MCF 10A (cell line): ENCODE measurements at regions not wholly inside any gene's neighbourhood (a gene's known extent, or its start where the extent isn't known, plus 50 kb on each side); places are given as distances from the start of the nearest gene placed in this dataset.
"Not testable (repeated sequence)": the region's sequence is repeated elsewhere in the genome, so short reads cannot be mapped to it uniquely, and the experiment has no call there.

ENCODE experiments used
- BruUV-seq: library from RNA; stranded (reverse); fragments of 400-500 nt; replicated peaks from 2 replicates; lab custom pipeline; 2021; lab: Mats Ljungman, UMichigan
- CTCF ChIA-PET: fragments of 300-600 bp; sonication (Branson Sonifier 250); formaldehyde crosslinking; extraction: SDS; loops from one replicate; lab custom pipeline; 2021; ENCODE audit warnings: antibody characterized with exemption, inconsistent platforms; lab: Yijun Ruan, JAX
- POLR2A ChIA-PET: fragments of 300-600, 350-650 bp; sonication (Branson Sonifier 250); formaldehyde crosslinking; extraction: SDS; loops from one replicate; lab custom pipeline; 2020; ENCODE audit warnings: antibody characterized with exemption, inconsistent platforms; lab: Yijun Ruan, JAX
- DNase-seq: peaks from one replicate; pipeline ENCODE4 v3.0.0-alpha.2; 2018; ENCODE audit not compliant: unreplicated experiment
- H3K27ac Mint-ChIP-seq: one replicate; pipeline ENCODE4 v1.8.0; 2022; ENCODE audit warnings: mild to moderate bottlenecking, low read depth, mixed read lengths; ENCODE audit not compliant: unreplicated experiment
- H3K27me3 Mint-ChIP-seq: one replicate; pipeline ENCODE4 v1.8.0; 2022; ENCODE audit warnings: mixed read lengths; ENCODE audit not compliant: insufficient read depth, unreplicated experiment
- H3K36me3 Mint-ChIP-seq: one replicate; pipeline ENCODE4 v1.8.0; 2022; ENCODE audit warnings: mild to moderate bottlenecking, moderate library complexity, mixed read lengths; ENCODE audit not compliant: insufficient read depth, unreplicated experiment
- H3K4me1 Mint-ChIP-seq: one replicate; pipeline ENCODE4 v1.8.0; 2022; ENCODE audit warnings: mixed read lengths; ENCODE audit not compliant: insufficient read depth, unreplicated experiment
- H3K4me3 Mint-ChIP-seq: one replicate; pipeline ENCODE4 v1.8.0; 2022; ENCODE audit warnings: mild to moderate bottlenecking, moderate library complexity, mixed read lengths; ENCODE audit not compliant: unreplicated experiment
- H3K9me3 Mint-ChIP-seq: one replicate; pipeline ENCODE4 v1.8.0; 2022; ENCODE audit warnings: mixed read lengths; ENCODE audit not compliant: unreplicated experiment
- CTCF ChIP-seq: fragments of 200-600 bp; IDR thresholded peaks from one replicate; pipeline ENCODE4 v1.8.0; 2022; ENCODE audit warnings: antibody characterized with exemption, mild to moderate bottlenecking; ENCODE audit not compliant: unreplicated experiment
- intact Hi-C: fragments of 100-400 bp; cut with micrococcal nuclease; formaldehyde crosslinking; loops from 2 replicates; pipeline ENCODE4 v1.14.1; 2022

- H3K27me3 Mint-ChIP-seq = no peaks in the 10 kb centered on the region
- no peaks in the 10 kb centered on the region for H3K36me3 Mint-ChIP-seq
- no peaks in the 10 kb centered on the region for H3K4me1 Mint-ChIP-seq
- peaks cover 7% of the 10 kb centered on the region for H3K9me3 Mint-ChIP-seq
- POLR2A ChIA-PET = no interaction called here
- no peak for TF ChIP-seq CTCF
- no peak overlapping the region for H3K27ac Mint-ChIP-seq
- no peak overlapping the region for H3K4me3 Mint-ChIP-seq
- DNase-seq = peak; percentile 59
- BruUV-seq = no TSS peak
- CTCF ChIA-PET = no interaction called here
- intact Hi-C loops = no loop called here
Measured at GRCh38 chr20:40008177-40008576, 680.9 kb downstream of the MAFB start.

DNA sequence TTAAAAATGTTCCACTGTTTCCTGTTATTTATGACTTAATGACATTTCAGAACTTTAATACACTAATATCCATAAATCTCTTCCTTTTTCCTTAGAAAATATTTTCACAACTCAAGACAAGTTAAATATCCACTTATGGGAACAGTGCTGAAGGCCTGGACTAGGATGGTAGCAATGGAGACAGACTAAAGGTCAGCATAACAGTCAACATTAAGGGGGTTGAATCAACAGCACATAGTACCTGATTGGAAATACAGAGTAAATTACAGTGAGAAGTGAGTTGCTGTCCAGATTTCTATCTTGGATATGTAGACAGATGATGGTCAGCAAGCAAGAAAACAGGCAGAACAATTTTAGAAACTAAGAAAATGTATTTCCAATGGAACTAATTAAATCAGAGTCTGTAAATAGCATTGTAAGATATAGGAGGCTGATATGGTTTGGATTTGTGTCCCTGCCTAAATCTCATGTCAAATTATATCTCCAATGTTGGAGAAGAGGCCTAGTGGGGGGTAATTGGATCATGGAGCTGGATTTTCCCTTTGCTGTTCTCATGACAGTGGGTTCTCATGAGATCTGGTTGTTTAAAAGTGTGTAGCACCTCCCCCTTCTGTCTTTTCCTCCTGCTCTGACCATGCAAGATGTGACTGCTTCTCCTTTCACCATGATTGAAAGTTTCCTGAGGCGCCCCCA is 682.7 kb downstream of the MAFB start:
- H3K36me3 Mint-ChIP-seq = no peaks in the 10 kb centered on the region
- CTCF ChIA-PET = no interaction called here
- no peak for DNase-seq
- H3K27ac Mint-ChIP-seq = no peak overlapping the region
- H3K27me3 Mint-ChIP-seq = no peaks in the 10 kb centered on the region
- H3K4me1 Mint-ChIP-seq = no peaks in the 10 kb centered on the region
- POLR2A ChIA-PET = no interaction called here
- H3K9me3 Mint-ChIP-seq = no peaks in the 10 kb centered on the region
- no peak overlapping the region for H3K4me3 Mint-ChIP-seq
- TF ChIP-seq CTCF = no peak
- intact Hi-C loops = no loop called here
- no TSS peak for BruUV-seq

DNA sequence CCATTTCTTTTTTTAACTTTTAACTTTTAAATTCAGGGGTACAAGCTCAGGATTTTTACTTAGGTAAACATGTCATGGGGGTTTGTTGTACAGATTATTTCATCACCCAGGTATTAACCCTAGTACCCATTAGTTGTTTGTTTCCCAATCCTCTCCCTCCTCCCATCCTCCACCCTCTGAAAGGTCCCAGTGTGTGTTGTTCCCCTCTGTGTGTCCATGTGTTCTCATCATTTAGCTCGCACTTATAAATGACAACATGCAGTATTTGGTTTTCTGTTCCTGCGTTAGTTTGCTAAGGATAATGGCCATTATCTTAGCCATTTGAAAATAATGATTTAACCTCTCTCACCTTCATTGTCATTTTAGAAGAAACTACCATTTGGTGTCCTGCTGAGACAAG is 684.9 kb downstream of the MAFB start:
- H3K4me3 Mint-ChIP-seq, H3K4me1 Mint-ChIP-seq, H3K36me3 Mint-ChIP-seq, DNase-seq, H3K27ac Mint-ChIP-seq, H3K27me3 Mint-ChIP-seq, intact Hi-C loops, POLR2A ChIA-PET, BruUV-seq, H3K9me3 Mint-ChIP-seq: not testable (repeated sequence)
- CTCF ChIA-PET = interaction anchor here (0.6 kb wide), 2 partner anchors 160 to 739 kb away, joined by 3 read pairs; no protein-coding TSS in a partner anchor

DNA sequence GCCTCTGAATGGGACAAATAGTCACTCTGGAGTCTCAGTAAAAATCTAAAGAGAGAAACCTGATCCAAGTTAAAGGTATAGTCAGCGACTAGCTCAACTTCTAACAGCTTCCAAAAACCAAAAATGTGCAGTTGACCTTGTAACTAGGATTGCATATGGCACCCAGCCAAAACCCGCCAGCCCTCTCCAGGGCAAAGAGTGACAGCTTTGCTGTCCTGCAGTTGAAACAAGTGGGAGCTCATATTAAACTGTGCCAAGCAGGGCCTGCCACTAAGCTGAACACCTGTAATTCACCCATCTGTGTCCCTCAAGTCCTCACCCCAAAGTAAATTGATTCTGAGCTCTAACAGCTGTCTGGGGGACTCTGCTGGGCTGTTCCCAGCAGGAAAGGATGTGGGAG is 695.3 kb downstream of the MAFB start:
- Mint-ChIP-seq H3K27ac (no peak overlapping the region), H3K36me3 (no peaks in the 10 kb centered on the region), H3K4me3 (no peak overlapping the region), H3K9me3 (no peaks in the 10 kb centered on the region), H3K4me1 (no peaks in the 10 kb centered on the region), H3K27me3 (no peaks in the 10 kb centered on the region)
- no peak for TF ChIP-seq CTCF
- no TSS peak for BruUV-seq
- ChIA-PET CTCF (interaction anchor here (0.6 kb wide), 1 partner anchor 731 kb away, joined by 4 read pairs; no protein-coding TSS in a partner anchor), POLR2A (no interaction called here)
- intact Hi-C loops = no loop called here
- DNase-seq = no peak
